Activated CD4-positive, alpha-beta T cell treated with anti-CD3 and anti-CD28 coated beads, Interleukin-2, amount 10 ng/mL, durations not matched to agents 7 days and 5 days (primary cell): ENCODE measurements at regions not wholly inside any gene's neighbourhood (a gene's known extent, or its start where the extent isn't known, plus 50 kb on each side); places are given as distances from the start of the nearest gene placed in this dataset.

ENCODE experiments used
- CTCF ChIA-PET: fragments of 350-600 bp; sonication (Branson Sonifier 250); formaldehyde crosslinking; loops from one replicate; lab custom pipeline; 2021; ENCODE audit warnings: antibody characterized with exemption; lab: Charles Lee
- POLR2A ChIA-PET: fragments of 350-600 bp; sonication (Branson Sonifier 250); formaldehyde crosslinking; loops from one replicate; lab custom pipeline; 2021; ENCODE audit warnings: antibody characterized with exemption; lab: Charles Lee
- DNase-seq: peaks from one replicate; pipeline ENCODE4 v3.0.0-alpha.2; 2020
- H3K27ac Mint-ChIP-seq: one replicate; pipeline ENCODE4 v1.8.0; 2021; ENCODE audit warnings: mild to moderate bottlenecking, moderate library complexity, mixed read lengths
- H3K27me3 Mint-ChIP-seq: one replicate; pipeline ENCODE4 v1.8.0; 2021; ENCODE audit warnings: mixed read lengths
- H3K36me3 Mint-ChIP-seq: one replicate; pipeline ENCODE4 v1.8.0; 2021; ENCODE audit warnings: low read depth, mixed read lengths
- H3K4me1 Mint-ChIP-seq: one replicate; pipeline ENCODE4 v1.8.0; 2021; ENCODE audit warnings: mixed read lengths
- H3K4me3 Mint-ChIP-seq: one replicate; pipeline ENCODE4 v1.8.0; 2021; ENCODE audit warnings: mild to moderate bottlenecking, moderate library complexity, mixed read lengths
- H3K9me3 Mint-ChIP-seq: one replicate; pipeline ENCODE4 v1.8.0; 2021; ENCODE audit warnings: mixed read lengths

GRCh38 chr12:78395961-78396360 is 468.6 kb upstream of the SYT1 start:
- no peak for DNase-seq
- ChIA-PET POLR2A (no interaction called here), CTCF (no interaction called here)
- Mint-ChIP-seq H3K36me3 (no peaks in the 10 kb centered on the region), H3K27ac (no peak overlapping the region), H3K9me3 (no peaks in the 10 kb centered on the region), H3K27me3 (no peaks in the 10 kb centered on the region), H3K4me3 (no peak overlapping the region), H3K4me1 (no peaks in the 10 kb centered on the region)

- Mint-ChIP-seq H3K27ac (no peak overlapping the region), H3K4me3 (no peak overlapping the region), H3K4me1 (no peaks in the 10 kb centered on the region), H3K27me3 (no peaks in the 10 kb centered on the region), H3K36me3 (no peaks in the 10 kb centered on the region), H3K9me3 (no peaks in the 10 kb centered on the region)
- DNase-seq: no peak
- CTCF ChIA-PET: no interaction called here
- POLR2A ChIA-PET: no interaction called here
Measured at GRCh38 chr12:78396538-78396937, 468.0 kb upstream of the SYT1 start.

- POLR2A ChIA-PET: no interaction called here
- CTCF ChIA-PET: no interaction called here
- no peaks in the 10 kb centered on the region for H3K36me3 Mint-ChIP-seq
- DNase-seq: no peak
- no peak overlapping the region for H3K4me3 Mint-ChIP-seq
- no peaks in the 10 kb centered on the region for H3K4me1 Mint-ChIP-seq
- H3K27ac Mint-ChIP-seq: no peak overlapping the region
- H3K27me3 Mint-ChIP-seq: no peaks in the 10 kb centered on the region
- H3K9me3 Mint-ChIP-seq: no peaks in the 10 kb centered on the region
Measured at GRCh38 chr12:78398750-78399149, 465.8 kb upstream of the SYT1 start.

- CTCF ChIA-PET: no interaction called here
- Mint-ChIP-seq H3K27me3 (no peaks in the 10 kb centered on the region), H3K4me1 (no peaks in the 10 kb centered on the region), H3K9me3 (no peaks in the 10 kb centered on the region), H3K4me3 (no peak overlapping the region), H3K36me3 (no peaks in the 10 kb centered on the region), H3K27ac (no peak overlapping the region)
- no peak for DNase-seq
- POLR2A ChIA-PET: no interaction called here
Measured at GRCh38 chr12:78402366-78403134, 462.0 kb upstream of the SYT1 start.

- ChIA-PET CTCF (no interaction called here), POLR2A (no interaction called here)
Measured at GRCh38 chr12:78403136-78403535, 461.4 kb upstream of the SYT1 start.

GRCh38 chr12:78403681-78404080 is 460.9 kb upstream of the SYT1 start:
- POLR2A ChIA-PET: no interaction called here
- DNase-seq: no peak
- H3K27me3 Mint-ChIP-seq: no peaks in the 10 kb centered on the region
- H3K4me1 Mint-ChIP-seq: no peaks in the 10 kb centered on the region
- no peak overlapping the region for H3K27ac Mint-ChIP-seq
- H3K4me3 Mint-ChIP-seq: no peak overlapping the region
- CTCF ChIA-PET: no interaction called here
- H3K9me3 Mint-ChIP-seq: no peaks in the 10 kb centered on the region
- no peaks in the 10 kb centered on the region for H3K36me3 Mint-ChIP-seq

More at GRCh38 chr12:78403136-78403535, 461.4 kb upstream of the SYT1 start:
- DNase-seq: no peak
- Mint-ChIP-seq H3K27me3 (no peaks in the 10 kb centered on the region), H3K36me3 (no peaks in the 10 kb centered on the region), H3K4me1 (no peaks in the 10 kb centered on the region), H3K27ac (no peak overlapping the region), H3K4me3 (no peak overlapping the region), H3K9me3 (no peaks in the 10 kb centered on the region)

GRCh38 chr12:78406213-78406612 is 458.4 kb upstream of the SYT1 start:
- H3K4me3 Mint-ChIP-seq: no peak overlapping the region
- no peaks in the 10 kb centered on the region for H3K36me3 Mint-ChIP-seq
- H3K27me3 Mint-ChIP-seq: no peaks in the 10 kb centered on the region
- no peak for DNase-seq
- H3K4me1 Mint-ChIP-seq: no peaks in the 10 kb centered on the region
- H3K9me3 Mint-ChIP-seq: no peaks in the 10 kb centered on the region
- H3K27ac Mint-ChIP-seq: no peak overlapping the region
- ChIA-PET POLR2A (no interaction called here), CTCF (no interaction called here)

GRCh38 chr12:78406828-78407227 is 457.7 kb upstream of the SYT1 start:
- no peak for DNase-seq
- Mint-ChIP-seq H3K4me3 (no peak overlapping the region), H3K4me1 (no peaks in the 10 kb centered on the region), H3K27me3 (no peaks in the 10 kb centered on the region), H3K36me3 (no peaks in the 10 kb centered on the region), H3K27ac (no peak overlapping the region), H3K9me3 (no peaks in the 10 kb centered on the region)
- CTCF ChIA-PET: no interaction called here
- POLR2A ChIA-PET: no interaction called here

- CTCF ChIA-PET: no interaction called here
- no peak for DNase-seq
- no peaks in the 10 kb centered on the region for H3K27me3 Mint-ChIP-seq
- H3K9me3 Mint-ChIP-seq: no peaks in the 10 kb centered on the region
- H3K27ac Mint-ChIP-seq: no peak overlapping the region
- H3K4me1 Mint-ChIP-seq: no peaks in the 10 kb centered on the region
- H3K36me3 Mint-ChIP-seq: no peaks in the 10 kb centered on the region
- POLR2A ChIA-PET: no interaction called here
- no peak overlapping the region for H3K4me3 Mint-ChIP-seq
Measured at GRCh38 chr12:78407722-78408121, 456.9 kb upstream of the SYT1 start.

GRCh38 chr12:78414071-78414470 is 450.5 kb upstream of the SYT1 start:
- Mint-ChIP-seq H3K27ac (no peak overlapping the region), H3K4me1 (no peaks in the 10 kb centered on the region), H3K4me3 (no peak overlapping the region), H3K27me3 (no peaks in the 10 kb centered on the region), H3K36me3 (no peaks in the 10 kb centered on the region), H3K9me3 (peaks cover 2% of the 10 kb centered on the region)
- CTCF ChIA-PET: no interaction called here
- DNase-seq: no peak
- POLR2A ChIA-PET: no interaction called here

- H3K36me3 Mint-ChIP-seq: no peaks in the 10 kb centered on the region
Measured at GRCh38 chr12:78418919-78419318, 445.7 kb upstream of the SYT1 start.

GRCh38 chr12:78419513-78419912 is 445.1 kb upstream of the SYT1 start:
- ChIA-PET POLR2A (no interaction called here), CTCF (no interaction called here)
- H3K27ac Mint-ChIP-seq: no peak overlapping the region
- H3K4me1 Mint-ChIP-seq: no peaks in the 10 kb centered on the region
- H3K4me3 Mint-ChIP-seq: no peak overlapping the region
- no peak for DNase-seq
- H3K27me3 Mint-ChIP-seq: no peaks in the 10 kb centered on the region
- no peaks in the 10 kb centered on the region for H3K36me3 Mint-ChIP-seq
- H3K9me3 Mint-ChIP-seq: peaks cover 2% of the 10 kb centered on the region

More at GRCh38 chr12:78418919-78419318, 445.7 kb upstream of the SYT1 start:
- Mint-ChIP-seq H3K27ac (no peak overlapping the region), H3K4me1 (no peaks in the 10 kb centered on the region), H3K4me3 (no peak overlapping the region), H3K27me3 (no peaks in the 10 kb centered on the region), H3K9me3 (peaks cover 2% of the 10 kb centered on the region)
- no peak for DNase-seq
- ChIA-PET POLR2A (no interaction called here), CTCF (no interaction called here)

GRCh38 chr12:78420991-78421390 is 443.6 kb upstream of the SYT1 start:
- CTCF ChIA-PET: no interaction called here
- no peaks in the 10 kb centered on the region for H3K4me1 Mint-ChIP-seq

GRCh38 chr12:78430551-78430950 is 434.0 kb upstream of the SYT1 start:
- CTCF ChIA-PET: no interaction called here
- no peak overlapping the region for H3K4me3 Mint-ChIP-seq
- H3K27ac Mint-ChIP-seq: no peak overlapping the region
- H3K36me3 Mint-ChIP-seq: no peaks in the 10 kb centered on the region
- DNase-seq: no peak
- no peaks in the 10 kb centered on the region for H3K4me1 Mint-ChIP-seq
- no peaks in the 10 kb centered on the region for H3K27me3 Mint-ChIP-seq
- H3K9me3 Mint-ChIP-seq: no peaks in the 10 kb centered on the region
- POLR2A ChIA-PET: no interaction called here

More at GRCh38 chr12:78420991-78421390, 443.6 kb upstream of the SYT1 start:
- Mint-ChIP-seq H3K9me3 (no peaks in the 10 kb centered on the region), H3K36me3 (no peaks in the 10 kb centered on the region), H3K4me3 (no peak overlapping the region), H3K27ac (no peak overlapping the region), H3K27me3 (no peaks in the 10 kb centered on the region)
- POLR2A ChIA-PET: no interaction called here
- DNase-seq: no peak
